ENCODE measurements at regions not wholly inside any gene's neighbourhood (a gene's known extent, or its start where the extent isn't known, plus 50 kb on each side); places are given as distances from the start of the nearest gene placed in this dataset.

DNA sequence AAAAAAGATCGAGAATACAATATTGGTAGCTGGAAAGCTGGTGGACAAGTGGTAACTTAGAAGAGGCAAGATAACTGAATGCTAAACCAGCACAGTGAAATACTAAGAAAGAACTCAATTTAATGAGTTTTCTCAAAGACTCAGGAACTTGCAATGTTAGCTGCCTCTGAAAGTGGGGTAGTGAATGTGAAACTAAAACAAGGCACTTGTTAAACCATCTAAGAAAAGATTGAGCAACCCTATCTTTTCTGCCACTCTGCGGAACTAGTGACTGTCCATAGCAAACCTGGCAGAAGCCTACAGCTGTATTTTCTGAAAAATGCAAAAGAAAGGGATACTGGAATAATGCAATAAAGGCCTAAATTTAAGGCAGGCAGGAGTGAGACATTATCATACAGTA, 1574.4 kb upstream of the PRR20A start (continued):
- TF ChIP-seq, protein P1, sequence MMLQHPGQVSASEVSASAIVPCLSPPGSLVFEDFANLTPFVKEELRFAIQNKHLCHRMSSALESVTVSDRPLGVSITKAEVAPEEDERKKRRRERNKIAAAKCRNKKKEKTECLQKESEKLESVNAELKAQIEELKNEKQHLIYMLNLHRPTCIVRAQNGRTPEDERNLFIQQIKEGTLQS (IDR thresholded peaks at IDR 0.05; ENCODE audit: insufficient read depth, low read depth, low read length) = no peak
- TF ChIP-seq ASH2L (IDR thresholded peaks at IDR 0.05; ENCODE audit: low read length) = no peak
- TF ChIP-seq ZNF274 (IDR thresholded peaks at IDR 0.05; ENCODE audit: borderline replicate concordance, extremely low read depth, low read length) = no peak
- TF ChIP-seq TBP (IDR thresholded peaks at IDR 0.05; ENCODE audit: low read depth, low read length) = no peak
- TF ChIP-seq JUND (IDR thresholded peaks at IDR 0.05; ENCODE audit: low read length) = no peak
- no peak for TF ChIP-seq SAP30 (IDR thresholded peaks at IDR 0.05; ENCODE audit: insufficient read depth, insufficient replicate concordance, low read length)

All from H1 (cell line).